Suprapubic skin (tissue), 3 donors: ENCODE measurements at regions not wholly inside any gene's neighbourhood (a gene's known extent, or its start where the extent isn't known, plus 50 kb on each side); places are given as distances from the start of the nearest gene placed in this dataset.

Experiments used
- POLR2AphosphoS5 ChIP-seq, 3 donors: sonication (generic); formaldehyde crosslinking; IDR thresholded peaks; one replicate each; pipeline ENCODE4 v1.6.1; 2017; ENCODE audit warnings: antibody characterized with exemption in 3 of 3
- TF ChIP-seq, protein P1 (sequence below), 2 donors: fragments of 200-600 bp in 1 of 2; fragments of 450-650 bp in 1 of 2; sonication (generic) in 1 of 2; IDR thresholded peaks; one replicate each; pipeline ENCODE4 v1.5.1; 2016 to 2019; ENCODE audit warnings: antibody characterized with exemption in 2 of 2, mild to moderate bottlenecking in 1 of 2, moderate library complexity in 1 of 2

DNA sequence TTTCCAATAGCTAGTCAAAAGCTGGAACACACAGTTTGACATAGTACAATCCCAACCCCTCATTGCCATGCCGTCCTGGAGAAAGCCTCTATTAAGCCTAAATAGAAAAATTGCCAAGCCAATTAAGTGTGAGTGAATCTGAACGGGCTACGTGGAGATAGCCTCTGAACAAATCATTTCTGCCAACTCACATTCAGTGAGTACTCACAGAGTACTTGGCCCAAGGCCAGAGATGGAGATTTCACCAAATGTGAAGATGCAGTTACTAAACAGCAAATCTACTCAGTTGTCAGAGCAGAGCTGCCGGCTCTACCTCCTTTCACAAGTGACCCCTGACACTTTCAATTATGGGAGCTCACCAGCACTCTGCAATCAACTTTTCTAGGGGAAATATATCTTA, 350.0 kb downstream of the GALC start:
- no peak for TF ChIP-seq POLR2AphosphoS5 (IDR thresholded peaks at IDR 0.05)
- TF ChIP-seq, protein P1, sequence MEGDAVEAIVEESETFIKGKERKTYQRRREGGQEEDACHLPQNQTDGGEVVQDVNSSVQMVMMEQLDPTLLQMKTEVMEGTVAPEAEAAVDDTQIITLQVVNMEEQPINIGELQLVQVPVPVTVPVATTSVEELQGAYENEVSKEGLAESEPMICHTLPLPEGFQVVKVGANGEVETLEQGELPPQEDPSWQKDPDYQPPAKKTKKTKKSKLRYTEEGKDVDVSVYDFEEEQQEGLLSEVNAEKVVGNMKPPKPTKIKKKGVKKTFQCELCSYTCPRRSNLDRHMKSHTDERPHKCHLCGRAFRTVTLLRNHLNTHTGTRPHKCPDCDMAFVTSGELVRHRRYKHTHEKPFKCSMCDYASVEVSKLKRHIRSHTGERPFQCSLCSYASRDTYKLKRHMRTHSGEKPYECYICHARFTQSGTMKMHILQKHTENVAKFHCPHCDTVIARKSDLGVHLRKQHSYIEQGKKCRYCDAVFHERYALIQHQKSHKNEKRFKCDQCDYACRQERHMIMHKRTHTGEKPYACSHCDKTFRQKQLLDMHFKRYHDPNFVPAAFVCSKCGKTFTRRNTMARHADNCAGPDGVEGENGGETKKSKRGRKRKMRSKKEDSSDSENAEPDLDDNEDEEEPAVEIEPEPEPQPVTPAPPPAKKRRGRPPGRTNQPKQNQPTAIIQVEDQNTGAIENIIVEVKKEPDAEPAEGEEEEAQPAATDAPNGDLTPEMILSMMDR (IDR thresholded peaks at IDR 0.05), result no peak
